HG02840 (cell line): ENCODE measurements at regions not wholly inside any gene's neighbourhood (a gene's known extent, or its start where the extent isn't known, plus 50 kb on each side); places are given as distances from the start of the nearest gene placed in this dataset.
"Not testable (repeated sequence)": the region's sequence is repeated elsewhere in the genome, so short reads cannot be mapped to it uniquely, and the experiment has no call there.

ENCODE experiments used
- ATAC-seq: cut with Tn5 transposase; IDR thresholded peaks from one replicate; pipeline ENCODE4 v1.9.1; 2021; ENCODE audit warnings: mild to moderate bottlenecking, moderate library complexity, moderate number of reproducible peaks; ENCODE audit not compliant: unreplicated experiment, low FRiP score

DNA sequence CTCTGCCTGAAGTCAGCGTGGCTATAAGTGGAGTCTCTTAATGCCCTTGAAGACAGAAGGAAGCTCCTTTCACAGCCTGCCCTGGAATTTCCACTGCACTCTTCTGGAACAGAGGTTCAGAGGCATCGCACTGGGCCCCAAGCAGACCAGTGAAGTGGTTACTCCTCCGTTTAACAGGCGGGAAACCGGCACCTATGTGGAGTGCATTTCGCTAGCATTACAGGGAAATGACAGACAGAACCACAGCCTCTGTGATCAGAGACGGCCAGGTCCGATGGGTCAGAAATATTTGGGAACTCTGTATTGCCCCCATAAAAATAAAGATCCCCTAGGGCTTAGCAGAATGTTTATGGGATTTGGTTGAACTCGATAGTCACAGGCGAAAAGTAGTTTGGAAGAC is 406.9 kb upstream of the PRKCQ start:
- ATAC-seq, result no peak

DNA sequence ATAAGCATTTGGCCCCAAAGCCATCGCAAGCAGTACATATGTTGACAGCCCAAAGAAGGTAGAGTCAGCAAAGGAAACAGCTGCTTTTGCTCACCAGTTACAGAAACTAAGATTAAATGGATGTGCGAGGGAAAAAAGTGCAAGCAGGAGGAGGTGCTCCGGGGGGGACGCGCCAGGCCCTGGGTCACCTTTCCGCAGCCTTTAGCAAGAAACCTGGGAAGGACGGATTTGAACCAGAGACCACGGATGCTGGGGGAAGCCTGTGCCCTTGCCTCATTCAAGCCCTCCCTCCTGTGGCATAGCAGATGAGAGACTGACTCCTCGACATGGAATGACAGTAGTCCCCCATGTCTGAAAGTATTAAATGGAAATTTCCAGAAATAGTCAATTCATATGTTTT is 405.6 kb upstream of the PRKCQ start:
- no peak for ATAC-seq

DNA sequence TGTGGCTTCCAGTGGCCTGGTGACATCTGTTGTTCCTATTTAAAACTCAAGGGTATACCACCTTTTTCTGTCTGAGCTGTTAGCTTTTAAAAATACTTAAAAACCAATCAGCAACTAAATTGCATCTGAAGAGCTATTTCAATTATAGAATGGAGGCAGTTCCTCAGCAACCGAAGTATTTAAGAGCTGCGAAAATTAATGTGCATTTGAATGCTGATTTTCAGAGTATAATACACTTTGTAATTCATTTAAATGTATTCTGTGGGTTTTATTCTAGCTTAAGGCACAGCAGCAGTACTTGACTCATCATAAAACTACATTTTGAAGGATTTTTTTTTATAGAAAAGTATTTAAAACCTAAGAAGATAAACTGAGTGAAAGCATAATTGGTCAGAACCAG is 404.9 kb upstream of the PRKCQ start:
- no peak for ATAC-seq

GRCh38 chr10:6984016-6984415 is 403.9 kb upstream of the PRKCQ start:
- not testable (repeated sequence) for ATAC-seq

DNA sequence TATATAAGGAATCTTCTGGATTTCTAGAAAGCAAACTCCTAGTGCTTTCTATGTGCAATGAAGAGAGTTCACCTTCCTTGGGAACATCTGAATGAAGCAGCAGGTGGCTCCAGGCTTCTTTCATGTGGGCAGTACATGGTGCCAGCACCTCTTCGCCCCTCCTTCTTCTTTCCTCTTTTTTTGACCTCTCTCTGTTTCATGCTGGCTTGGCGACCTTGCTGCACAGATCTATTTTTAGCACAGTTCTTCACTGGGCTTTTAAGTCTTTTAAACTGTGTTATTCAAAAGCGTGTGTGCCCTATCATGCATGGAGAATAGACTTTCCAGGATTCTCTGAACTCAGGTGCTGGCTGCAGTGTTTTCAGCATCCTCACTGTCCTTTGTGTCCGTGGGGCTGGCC is 400.3 kb upstream of the PRKCQ start:
- ATAC-seq, result no peak

DNA sequence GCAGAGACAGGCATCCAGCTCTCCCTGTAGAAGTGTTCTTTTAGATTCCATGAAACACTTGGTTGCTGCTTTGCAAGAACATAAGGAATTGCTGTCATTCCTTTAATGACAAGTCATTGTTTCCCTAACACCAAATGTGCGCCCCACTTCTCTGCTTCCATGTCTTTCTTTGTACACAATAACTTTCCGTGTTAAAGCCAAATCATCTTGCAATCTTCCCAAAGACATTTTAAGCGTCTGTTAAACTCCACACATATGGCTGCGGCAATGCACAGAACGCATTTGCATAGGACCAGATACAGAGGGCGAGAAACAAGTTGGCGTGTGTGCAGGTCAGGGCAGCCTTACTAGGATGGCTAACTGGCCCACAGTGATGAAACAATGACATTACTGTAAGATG is 399.3 kb upstream of the PRKCQ start:
- no peak for ATAC-seq

- ATAC-seq, result no peak
Measured at GRCh38 chr10:6978187-6978627, 398.1 kb upstream of the PRKCQ start.

GRCh38 chr10:6977398-6978186 is 397.5 kb upstream of the PRKCQ start:
- ATAC-seq, result no peak

GRCh38 chr10:6973899-6974298 is 393.8 kb upstream of the PRKCQ start:
- ATAC-seq, result no peak

DNA sequence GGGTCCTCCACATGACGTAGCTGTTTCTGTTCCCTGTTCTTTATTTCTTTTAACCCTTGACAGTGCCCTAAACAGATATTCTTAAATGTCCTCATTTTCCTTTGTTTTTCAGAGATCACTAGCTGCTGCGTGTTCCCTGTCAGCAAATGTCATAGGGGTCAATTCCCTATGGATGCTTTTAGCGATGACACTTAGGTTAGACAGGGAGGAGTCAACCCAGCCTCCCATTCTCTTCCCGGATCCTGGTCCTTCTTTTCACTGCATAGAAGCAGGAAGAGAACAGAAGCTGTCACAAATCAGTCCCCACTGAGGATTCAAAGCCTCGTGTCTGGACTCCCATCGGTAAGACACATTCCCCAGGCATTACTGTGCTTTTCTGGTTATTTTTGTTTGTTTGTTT is 392.1 kb upstream of the PRKCQ start:
- ATAC-seq, result no peak

DNA sequence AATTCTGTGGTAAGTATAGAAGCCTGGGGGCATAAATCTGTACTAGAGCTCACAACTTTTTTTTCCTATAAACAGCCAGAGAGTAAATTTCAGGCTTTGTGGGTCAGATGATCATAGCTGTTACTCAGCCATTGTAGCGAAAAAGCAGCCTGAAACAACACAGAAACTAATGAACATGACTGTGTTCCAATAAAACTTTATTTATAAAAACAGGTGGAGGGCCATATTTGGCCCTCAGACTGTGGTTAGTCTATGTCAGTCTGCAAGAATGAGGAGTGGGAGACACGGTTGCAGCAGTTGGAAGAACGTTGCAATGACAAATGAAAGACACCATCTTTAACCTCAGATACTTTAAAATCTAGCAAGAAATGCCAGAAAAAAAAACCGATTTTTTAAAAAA is 389.6 kb upstream of the PRKCQ start:
- ATAC-seq, result no peak

- ATAC-seq, result no peak
Measured at GRCh38 chr10:6964543-6964942, 384.5 kb upstream of the PRKCQ start.

GRCh38 chr10:6962576-6962975 is 382.5 kb upstream of the PRKCQ start:
- no peak for ATAC-seq

DNA sequence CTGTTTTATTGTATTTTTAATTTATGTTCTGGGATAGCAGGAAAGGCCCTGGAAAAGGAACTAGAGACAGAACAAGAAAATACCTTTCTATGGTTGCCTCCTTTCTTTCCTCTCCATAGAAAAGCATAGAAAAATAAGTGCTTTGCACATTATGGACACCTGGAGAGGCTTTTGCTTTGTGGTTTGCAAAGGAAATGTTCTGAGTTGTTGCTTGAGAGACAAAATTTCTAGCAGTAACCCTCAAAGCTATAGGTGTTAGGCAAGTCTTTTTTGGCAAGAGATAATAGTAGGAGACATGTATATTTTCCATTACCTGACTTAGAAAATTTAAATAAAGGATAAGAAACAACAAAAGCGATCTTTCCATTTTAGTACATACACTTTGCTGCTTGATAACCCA is 378.6 kb upstream of the PRKCQ start:
- no peak for ATAC-seq

- ATAC-seq, result no peak
Measured at GRCh38 chr10:6958254-6958653, 378.2 kb upstream of the PRKCQ start.

GRCh38 chr10:6957851-6958250 is 377.8 kb upstream of the PRKCQ start:
- ATAC-seq, result no peak

GRCh38 chr10:6956562-6956961 is 376.5 kb upstream of the PRKCQ start:
- no peak for ATAC-seq

DNA sequence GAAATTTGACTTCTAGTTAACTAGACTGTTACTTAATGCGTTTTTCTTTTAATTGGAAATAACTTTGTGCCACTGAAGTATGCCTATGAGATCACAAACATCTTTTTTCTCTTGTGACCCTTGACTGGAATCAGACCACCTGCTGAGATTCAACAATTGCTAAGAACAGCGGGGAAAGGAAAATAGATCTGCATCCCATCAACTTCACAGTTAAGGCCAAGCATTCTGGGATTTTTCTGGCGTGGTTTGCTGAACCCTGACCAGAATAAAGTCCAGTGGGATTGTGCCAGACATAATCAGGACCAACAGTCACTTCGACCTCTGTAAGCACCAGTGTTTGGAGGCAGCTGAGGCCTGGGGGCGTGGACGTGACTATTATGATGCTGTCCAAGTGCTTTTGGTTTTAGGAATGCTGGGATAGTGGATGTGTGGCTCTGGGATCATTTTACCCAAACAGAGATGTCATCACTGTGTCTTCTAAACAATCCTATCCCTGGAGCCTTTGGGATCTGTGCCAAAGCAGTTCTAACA is 373.3 kb upstream of the PRKCQ start:
- no peak for ATAC-seq

DNA sequence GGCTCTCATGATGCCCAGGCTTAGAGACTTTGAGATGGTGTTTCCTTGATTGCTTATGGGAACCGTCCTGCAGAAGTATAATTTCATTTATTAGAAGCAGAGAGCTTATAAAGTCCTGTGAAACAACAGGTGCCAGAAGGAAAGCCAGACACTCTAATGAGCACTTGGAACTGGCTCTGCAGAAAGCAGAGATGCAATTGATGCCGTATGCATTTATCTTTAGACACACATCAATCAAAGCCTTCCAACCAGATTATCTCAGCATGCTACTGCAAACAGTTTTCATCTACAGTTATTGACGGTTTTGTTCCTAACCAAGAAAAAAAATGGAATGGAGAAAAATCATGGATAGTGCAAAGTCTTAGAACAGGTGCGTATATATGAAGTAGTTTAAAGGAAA is 371.7 kb upstream of the PRKCQ start:
- no peak for ATAC-seq

GRCh38 chr10:6950133-6950532 is 370.1 kb upstream of the PRKCQ start:
- no peak for ATAC-seq

- ATAC-seq, result no peak
Measured at GRCh38 chr10:6944436-6944835, 364.4 kb upstream of the PRKCQ start.

DNA sequence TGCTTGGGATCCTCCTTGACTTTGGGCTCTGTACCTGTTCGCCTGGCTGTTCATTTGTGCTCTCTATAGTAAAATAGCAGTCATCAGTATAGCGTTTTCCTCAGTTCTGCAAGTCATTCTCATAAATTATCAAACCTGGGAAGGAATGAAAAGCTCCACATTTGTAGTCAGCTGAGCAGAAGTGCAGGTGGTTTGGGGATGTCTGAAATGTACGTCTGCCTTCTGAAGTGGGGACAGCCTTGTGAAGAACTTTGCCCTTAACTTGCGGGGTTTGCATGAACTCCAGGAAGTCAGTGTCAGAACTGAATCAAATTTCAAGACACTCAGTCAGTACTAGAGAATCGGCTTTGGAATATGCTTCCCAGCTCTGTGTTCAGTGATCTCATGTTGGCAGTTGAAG is 358.3 kb upstream of the PRKCQ start:
- ATAC-seq, result no peak
